ENCODE measurements at regions not wholly inside any gene's neighbourhood (a gene's known extent, or its start where the extent isn't known, plus 50 kb on each side); places are given as distances from the start of the nearest gene placed in this dataset.

DNA sequence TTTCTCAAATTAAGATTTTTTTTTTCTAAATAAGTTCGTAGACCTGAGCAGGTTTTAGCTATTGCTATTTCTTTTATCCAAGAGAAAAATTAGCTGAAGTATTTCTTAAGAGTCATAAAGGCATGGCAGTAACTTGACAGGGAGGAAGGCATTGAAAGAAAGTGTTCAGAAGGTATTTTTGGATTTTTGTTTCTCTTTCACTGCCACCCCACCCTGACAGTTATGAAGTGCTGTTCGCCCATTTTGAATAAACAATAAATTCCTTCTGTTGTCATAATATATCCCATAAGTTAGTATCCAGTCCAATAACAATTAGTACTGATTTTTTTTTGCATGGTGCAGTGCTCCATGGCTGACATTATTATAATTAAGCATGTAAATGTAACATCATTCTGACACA lies 363.0 kb downstream of the NR2F2 start:
- WGBS, 2 experiments (ENCODE audit: extremely low coverage in 2 of 2, insufficient read length in 1 of 2) = no CpG with 5 or more reads among the region's 2 CpGs
- POLR2A ChIA-PET (ENCODE audit: unreplicated experiment) = no interaction called here
- H3K4ac ChIP-seq (ENCODE audit: low read depth, low read length) = no peak overlapping the region
- no peak overlapping the region for H2AK5ac ChIP-seq (ENCODE audit: low read depth, low read length)
- ATAC-seq (ENCODE audit: low read depth) = no peak
- in situ Hi-C loops (cut with MboI; ENCODE audit: low sequenced_read_pairs) (no loop called here), dilution Hi-C loops (cut with HindIII; ENCODE audit: low sequenced_read_pairs, unreplicated experiment) (no loop called here), intact Hi-C loops (cut with micrococcal nuclease) (no loop called here)
- no peak overlapping the region for H2BK20ac ChIP-seq (ENCODE audit: low read depth, low read length)
- H3K23ac ChIP-seq (ENCODE audit: low read depth, low read length) = no peak overlapping the region
- TF ChIP-seq CTCF (conservative IDR thresholded peaks at IDR 0.05; ENCODE audit: low read depth, low read length) (no peak), SMC3 (IDR thresholded peaks at IDR 0.05; ENCODE audit: low read depth, low read length) (no peak), MAZ (IDR thresholded peaks at IDR 0.05; ENCODE audit: borderline replicate concordance, low read depth, low read length) (no peak), RAD21 (IDR thresholded peaks at IDR 0.05; ENCODE audit: low read length) (no peak), POLR2A (IDR thresholded peaks at IDR 0.05; ENCODE audit: low read depth, low read length) (no peak), FOS (IDR thresholded peaks at IDR 0.05; ENCODE audit: low read depth, low read length) (no peak), MXI1 (IDR thresholded peaks at IDR 0.05; ENCODE audit: borderline replicate concordance, low read depth, low read length) (no peak), CHD1 (IDR thresholded peaks at IDR 0.05; ENCODE audit: low read depth, low read length) (no peak), RFX5 (IDR thresholded peaks at IDR 0.05; ENCODE audit: low read depth, low read length) (no peak), BHLHE40 (IDR thresholded peaks at IDR 0.05; ENCODE audit: low read depth, low read length) (no peak), MAFK (IDR thresholded peaks at IDR 0.05; ENCODE audit: low read depth, low read length) (no peak), NFE2L2 (IDR thresholded peaks at IDR 0.05; ENCODE audit: low read depth, low read length) (no peak), CEBPB (IDR thresholded peaks at IDR 0.05; ENCODE audit: low read depth, low read length) (no peak), RCOR1 (IDR thresholded peaks at IDR 0.05; ENCODE audit: insufficient replicate concordance, low read length) (no peak)
- TF ChIP-seq, protein P1, sequence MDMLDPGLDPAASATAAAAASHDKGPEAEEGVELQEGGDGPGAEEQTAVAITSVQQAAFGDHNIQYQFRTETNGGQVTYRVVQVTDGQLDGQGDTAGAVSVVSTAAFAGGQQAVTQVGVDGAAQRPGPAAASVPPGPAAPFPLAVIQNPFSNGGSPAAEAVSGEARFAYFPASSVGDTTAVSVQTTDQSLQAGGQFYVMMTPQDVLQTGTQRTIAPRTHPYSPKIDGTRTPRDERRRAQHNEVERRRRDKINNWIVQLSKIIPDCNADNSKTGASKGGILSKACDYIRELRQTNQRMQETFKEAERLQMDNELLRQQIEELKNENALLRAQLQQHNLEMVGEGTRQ (IDR thresholded peaks at IDR 0.05; ENCODE audit: low read depth, low read length) = no peak
- TF ChIP-seq, protein P2, sequence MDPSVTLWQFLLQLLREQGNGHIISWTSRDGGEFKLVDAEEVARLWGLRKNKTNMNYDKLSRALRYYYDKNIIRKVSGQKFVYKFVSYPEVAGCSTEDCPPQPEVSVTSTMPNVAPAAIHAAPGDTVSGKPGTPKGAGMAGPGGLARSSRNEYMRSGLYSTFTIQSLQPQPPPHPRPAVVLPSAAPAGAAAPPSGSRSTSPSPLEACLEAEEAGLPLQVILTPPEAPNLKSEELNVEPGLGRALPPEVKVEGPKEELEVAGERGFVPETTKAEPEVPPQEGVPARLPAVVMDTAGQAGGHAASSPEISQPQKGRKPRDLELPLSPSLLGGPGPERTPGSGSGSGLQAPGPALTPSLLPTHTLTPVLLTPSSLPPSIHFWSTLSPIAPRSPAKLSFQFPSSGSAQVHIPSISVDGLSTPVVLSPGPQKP (IDR thresholded peaks at IDR 0.05; ENCODE audit: borderline replicate concordance, low read depth, low read length) = no peak
- H4K8ac ChIP-seq (ENCODE audit: low read depth in 2 of 2, low read length in 2 of 2) = no peak overlapping the region
- no peak overlapping the region for H3K4me3 ChIP-seq (ENCODE audit: insufficient read depth, low read depth, low read length)
- no peaks in the 10 kb centered on the region for H3K79me1 ChIP-seq (ENCODE audit: low read depth in 1 of 2, low read length in 2 of 2)
- no peak overlapping the region for H3K18ac ChIP-seq (ENCODE audit: low read depth, low read length)
- H4K5ac ChIP-seq (ENCODE audit: low read depth, low read length) = no peak overlapping the region
- no peaks in the 10 kb centered on the region for H3K36me3 ChIP-seq (ENCODE audit: control insufficient read depth, insufficient read depth, low read length)
- H4K20me1 ChIP-seq (ENCODE audit: insufficient read depth, low read length) = no peaks in the 10 kb centered on the region
- CTCF ChIA-PET = no interaction called here
- no peak overlapping the region for H3K56ac ChIP-seq (ENCODE audit: extremely low read depth, insufficient read depth, low read length)
- H2BK15ac ChIP-seq (ENCODE audit: low read depth, low read length) = no peak overlapping the region
- no peak overlapping the region for H2AK9ac ChIP-seq (replicated peaks; ENCODE audit: low read depth, low read length, poor library complexity)
- H4K91ac ChIP-seq (ENCODE audit: insufficient read depth, low read depth, low read length) = no peak overlapping the region
- H2BK120ac ChIP-seq (ENCODE audit: low read depth, low read length) = no peak overlapping the region
- no peak for DNase-seq
- H2AFZ ChIP-seq (replicated peaks; ENCODE audit: low read length, poor library complexity) = no peak overlapping the region
- H3K4me2 ChIP-seq (ENCODE audit: low read depth, low read length) = no peak overlapping the region
- H3K9ac ChIP-seq (ENCODE audit: low read depth, low read length) = no peak overlapping the region
- no peak overlapping the region for H2BK5ac ChIP-seq (ENCODE audit: low read depth, low read length, poor library complexity, severe bottlenecking)
- H3K4me1 ChIP-seq (ENCODE audit: control insufficient read depth, insufficient read depth, low read length) = no peaks in the 10 kb centered on the region
- no peak overlapping the region for H3K27ac ChIP-seq (ENCODE audit: insufficient read depth, low read length)
- H3K14ac ChIP-seq (replicated peaks; ENCODE audit: low read depth, low read length) = no peak overlapping the region
- H3K27me3 ChIP-seq (ENCODE audit: control insufficient read depth, insufficient read depth, low read length) = no peaks in the 10 kb centered on the region
- no peaks in the 10 kb centered on the region for H3K9me3 ChIP-seq (ENCODE audit: control insufficient read depth, insufficient read depth, low read length)
- no TSS peak for BruUV-seq (replicated peaks)
- H3K9me1 ChIP-seq (ENCODE audit: insufficient read depth, low read length) = no peaks in the 10 kb centered on the region

All from IMR-90 (cell line).